Right renal pelvis (tissue), 4 donors: ENCODE measurements at regions not wholly inside any gene's neighbourhood (a gene's known extent, or its start where the extent isn't known, plus 50 kb on each side); places are given as distances from the start of the nearest gene placed in this dataset.

Experiments
- DNase-seq, 4 donors: peaks; one replicate each; pipeline ENCODE4 v3.0.0-alpha.2; 2013; ENCODE audit warnings: low read depth in 4 of 4, low spot score in 3 of 4, missing footprints in 1 of 4

GRCh38 chr10:130748409-130749057 lies 563.0 kb downstream of the TCERG1L start:
- DNase-seq, result no peak

DNA sequence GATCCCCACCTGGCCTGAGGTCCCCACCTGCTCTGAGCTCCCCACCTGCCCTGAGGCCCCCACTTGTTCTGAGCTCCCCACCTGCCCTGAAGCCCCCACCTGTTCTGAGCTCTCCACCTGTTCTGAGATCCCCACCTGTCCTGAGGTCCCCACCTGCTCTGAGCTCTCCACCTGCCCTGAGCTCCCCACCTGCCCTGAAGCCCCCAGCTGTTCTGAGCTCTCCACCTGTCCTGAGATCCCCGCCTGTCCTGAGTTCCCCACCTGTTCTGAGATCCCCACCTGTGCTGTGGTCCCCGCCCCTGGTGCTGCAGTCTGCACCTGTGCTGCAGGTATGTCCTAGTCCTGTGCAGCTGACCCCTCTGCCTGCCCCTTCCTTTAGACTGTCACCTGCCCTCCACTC lies 561.6 kb downstream of the TCERG1L start:
- no peak for DNase-seq

GRCh38 chr10:130750441-130750840 lies 561.1 kb downstream of the TCERG1L start:
- DNase-seq, result no peak

DNA sequence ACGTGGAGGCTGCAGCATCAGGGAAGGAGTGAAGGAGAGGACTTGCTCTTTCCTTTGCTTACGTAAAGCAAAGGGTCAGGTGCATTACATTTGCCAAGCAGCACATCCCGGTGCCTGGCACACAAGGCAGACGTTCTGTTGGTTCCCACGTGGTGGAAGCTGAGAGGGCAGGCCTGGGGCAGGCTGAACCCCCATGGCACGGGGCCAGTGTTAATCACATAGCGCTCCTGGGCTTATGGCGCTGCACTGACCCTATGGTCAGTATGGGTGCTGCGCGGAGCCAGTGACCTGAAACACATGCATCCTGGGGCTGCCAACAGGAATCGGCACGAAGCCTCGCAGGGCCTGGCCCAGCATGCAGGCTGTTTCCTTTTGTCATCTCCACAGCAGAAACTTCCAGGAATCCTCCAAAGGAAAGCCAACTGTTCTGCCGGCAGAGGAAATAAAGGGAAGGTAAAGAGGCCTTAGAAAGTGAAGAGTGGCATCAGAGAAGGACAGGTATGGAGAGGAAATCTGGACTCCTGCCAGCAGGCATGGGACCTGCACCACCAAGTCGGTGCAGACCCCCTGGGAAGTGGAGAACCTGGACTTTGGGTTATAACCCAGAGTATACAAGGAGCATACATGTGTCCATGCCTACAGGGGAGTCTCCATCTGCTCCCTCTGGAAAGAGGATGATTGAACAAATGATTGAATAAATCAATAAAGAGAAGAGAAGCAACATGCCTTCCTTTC lies 560.2 kb downstream of the TCERG1L start:
- DNase-seq, result no peak

GRCh38 chr10:130751851-130752250 lies 559.7 kb downstream of the TCERG1L start:
- DNase-seq, result no peak

GRCh38 chr10:130756651-130757050 lies 554.9 kb downstream of the TCERG1L start:
- DNase-seq, result no peak

- no peak for DNase-seq
These were observed 554.2 kb downstream of the TCERG1L start for GRCh38 chr10:130757271-130757670.

DNA sequence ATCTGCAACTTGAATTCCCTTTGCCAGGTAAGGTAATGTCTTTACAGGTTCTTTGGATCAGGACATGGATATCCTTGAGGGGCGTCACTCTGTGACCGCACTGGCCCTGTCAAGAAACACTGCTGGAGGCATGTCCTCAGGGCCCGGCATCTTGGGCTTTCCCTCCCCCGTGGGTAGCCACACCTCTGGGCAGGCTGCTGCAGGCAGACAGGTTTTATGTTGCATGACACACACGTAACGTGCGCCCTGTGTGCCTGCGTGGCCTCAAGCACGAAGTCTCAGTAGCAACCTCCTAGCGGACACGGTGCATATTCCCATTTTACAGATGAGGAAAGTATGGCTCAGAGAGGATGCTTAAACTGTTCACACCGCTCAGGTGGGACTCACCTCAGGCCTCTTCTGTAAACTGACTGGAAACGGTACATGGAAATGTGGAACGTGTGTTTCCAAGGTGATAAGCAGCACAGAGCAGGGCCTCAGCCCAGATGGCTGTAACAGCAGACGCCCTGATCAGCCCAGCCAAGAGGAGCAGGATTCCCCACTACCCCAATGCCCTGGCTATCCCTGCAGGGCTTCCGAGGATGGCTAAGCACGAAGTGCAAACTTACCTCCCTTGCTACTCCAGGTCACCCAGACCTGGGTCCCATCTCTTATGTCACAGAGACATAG lies 553.6 kb downstream of the TCERG1L start:
- DNase-seq, result no peak

GRCh38 chr10:130758529-130758928 lies 553.0 kb downstream of the TCERG1L start:
- DNase-seq, result no peak

- DNase-seq, result no peak
These were observed 550.4 kb downstream of the TCERG1L start for GRCh38 chr10:130761032-130761575.

DNA sequence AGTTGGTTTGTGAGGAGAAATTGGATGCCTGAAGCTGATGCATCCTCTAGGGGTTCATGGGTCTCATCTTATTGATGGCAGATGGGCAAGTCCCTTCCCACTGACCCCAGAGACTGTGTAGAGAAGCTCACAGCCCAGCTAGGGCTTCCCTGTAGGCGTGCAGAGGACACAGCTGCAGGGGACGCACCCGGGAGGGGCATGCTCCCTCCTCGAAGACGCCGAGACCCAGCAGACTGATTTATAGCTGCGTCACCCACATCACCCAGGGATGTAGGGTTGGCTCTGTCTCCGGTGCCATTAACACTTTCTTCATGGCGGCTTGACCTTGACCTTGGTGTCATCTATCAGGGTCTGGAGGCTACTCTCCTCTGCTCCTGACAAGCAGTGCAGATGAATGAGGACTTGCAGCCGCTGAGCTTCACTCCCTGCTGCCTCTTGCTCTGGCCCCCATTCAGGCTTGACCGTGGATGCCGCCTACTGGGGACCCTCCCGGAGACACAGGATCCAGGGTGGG lies 549.7 kb downstream of the TCERG1L start:
- DNase-seq, result peak in 3 of 4 donors; percentile 30 to 51 (median 32)

DNA sequence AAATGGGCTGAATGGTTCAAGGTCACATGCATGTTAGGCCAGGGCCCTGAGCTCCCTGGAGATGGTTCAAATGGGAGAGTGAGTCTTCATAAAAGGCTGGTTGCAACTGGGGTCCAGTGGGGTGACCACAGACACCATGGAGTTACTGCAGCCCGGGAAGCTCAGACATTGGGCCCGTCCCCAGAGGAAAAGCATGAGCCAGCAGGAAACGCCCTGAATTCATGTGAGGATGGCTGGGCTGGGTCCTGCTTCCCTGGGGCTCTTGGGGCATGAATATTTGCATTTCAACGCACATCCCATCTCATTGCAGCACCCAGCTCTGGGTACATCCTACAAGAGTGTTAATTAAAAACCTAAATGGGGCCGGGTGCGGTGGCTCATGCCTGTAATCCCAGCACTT lies 549.0 kb downstream of the TCERG1L start:
- DNase-seq, result no peak

DNA sequence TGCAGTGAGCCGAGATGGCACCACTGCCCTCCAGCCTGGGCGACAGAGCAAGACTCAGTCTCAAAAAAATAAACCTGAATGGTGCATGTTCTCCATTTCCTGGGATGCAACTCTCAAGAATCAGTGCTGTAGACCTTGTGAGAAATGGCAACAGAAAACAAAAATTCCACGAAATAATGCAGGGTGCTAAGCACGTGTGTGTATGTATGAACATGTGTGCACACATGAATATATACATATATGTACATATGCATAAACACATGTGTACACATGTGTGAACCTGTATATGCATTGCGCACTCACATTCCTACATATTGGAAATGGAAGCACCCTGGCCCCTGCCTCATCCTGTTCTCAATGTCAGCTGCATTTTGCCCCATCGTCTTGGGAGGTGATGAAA lies 548.5 kb downstream of the TCERG1L start:
- DNase-seq, result no peak

- DNase-seq, result no peak
These were observed 548.0 kb downstream of the TCERG1L start for GRCh38 chr10:130763491-130763890.

DNA sequence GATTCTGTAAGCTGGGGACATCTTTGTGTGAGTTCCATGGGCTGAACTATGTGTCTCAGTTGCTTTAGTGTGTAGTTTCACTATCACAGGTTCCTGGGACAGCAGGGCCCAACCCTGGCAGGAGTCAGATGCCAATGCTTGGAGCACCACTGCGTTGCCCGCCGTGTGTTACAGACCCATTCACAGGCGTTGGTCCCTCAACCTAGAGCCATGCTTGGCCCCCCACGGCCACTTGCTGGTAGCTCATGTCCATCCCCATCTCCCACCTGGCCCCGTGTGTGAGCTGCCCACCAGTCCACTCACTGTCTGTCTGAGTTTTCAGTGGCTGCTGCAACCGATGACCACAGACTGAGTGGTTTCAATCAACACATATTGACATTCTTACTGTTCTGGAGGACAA lies 546.9 kb downstream of the TCERG1L start:
- no peak for DNase-seq

- no peak for DNase-seq
These were observed 545.5 kb downstream of the TCERG1L start for GRCh38 chr10:130766071-130766470.

- DNase-seq, result no peak
These were observed 544.3 kb downstream of the TCERG1L start for GRCh38 chr10:130767116-130767730.

DNA sequence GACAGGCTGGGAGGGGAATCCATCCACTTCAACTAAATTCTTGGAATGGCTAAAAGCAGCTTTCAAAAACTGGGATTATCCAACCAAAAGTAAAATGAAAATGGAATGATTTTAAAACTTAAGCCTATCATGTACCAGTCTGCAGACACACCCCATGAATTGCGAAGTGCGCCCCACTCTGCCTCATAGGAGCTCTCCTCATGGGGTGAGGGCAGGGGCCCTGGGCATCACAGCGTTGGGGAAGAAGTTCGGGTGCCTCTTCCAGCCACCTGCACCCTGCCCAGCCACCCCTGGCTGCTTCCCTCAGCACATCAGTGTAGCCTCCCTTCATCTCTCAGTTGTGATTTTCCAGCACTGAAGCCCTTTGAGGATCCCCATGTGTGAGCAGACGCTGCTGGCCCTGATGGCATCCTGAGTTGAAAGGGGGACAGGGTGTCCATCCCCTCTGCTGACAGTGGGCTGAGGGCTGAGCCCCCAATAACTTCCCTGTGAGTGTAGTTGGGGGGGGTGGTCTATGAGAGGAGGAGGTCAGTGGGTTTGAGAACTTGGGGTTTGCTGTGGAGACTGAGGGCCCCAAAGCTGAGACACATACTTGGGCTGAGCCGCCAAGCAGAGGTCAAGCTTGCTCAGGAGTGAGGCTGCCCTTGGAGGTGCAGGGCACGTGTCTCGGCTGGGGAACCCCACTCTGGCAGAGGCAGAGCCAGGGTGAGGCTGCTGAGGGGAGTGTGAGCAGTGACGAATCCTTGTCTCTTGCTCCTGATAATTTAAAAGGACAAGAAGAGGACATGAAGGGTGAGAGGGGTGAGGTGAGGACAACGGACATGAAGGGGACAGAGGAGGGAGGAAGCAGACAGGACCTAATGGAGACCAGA lies 542.1 kb downstream of the TCERG1L start:
- no peak for DNase-seq

- no peak for DNase-seq
These were observed 541.4 kb downstream of the TCERG1L start for GRCh38 chr10:130770018-130770630.
